ENCODE measurements at regions not wholly inside any gene's neighbourhood (a gene's known extent, or its start where the extent isn't known, plus 50 kb on each side); places are given as distances from the start of the nearest gene placed in this dataset.

DNA sequence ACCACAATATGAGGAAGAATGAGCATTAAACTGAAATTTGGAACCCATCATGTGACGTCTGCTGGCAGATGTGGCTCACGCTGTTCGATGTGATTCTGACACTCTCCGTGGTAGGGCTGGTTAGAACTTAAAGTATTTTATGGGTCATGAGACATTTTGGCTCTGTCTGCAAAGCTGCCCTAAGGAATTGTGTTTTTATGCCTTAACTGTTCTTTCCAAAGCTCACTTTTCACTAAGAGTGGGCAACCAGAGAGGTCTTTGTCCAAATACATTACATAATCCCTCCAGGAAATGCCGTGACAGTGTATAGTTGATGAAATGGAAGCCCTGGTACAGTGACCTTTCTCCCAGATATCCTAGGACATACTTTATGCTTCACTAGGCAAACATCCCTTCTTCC is 119.1 kb downstream of the AQP4 start:
- Histone ChIP-seq H4K20me1 (ENCODE audit: insufficient read depth, low read length) (no peaks in the 10 kb centered on the region), H3K9me3 (ENCODE audit: low read length) (no peaks in the 10 kb centered on the region), H3K27me3 (ENCODE audit: insufficient read depth, low read length) (no peaks in the 10 kb centered on the region), H3K27ac (ENCODE audit: low read depth, low read length, poor library complexity, severe bottlenecking) (no peak overlapping the region), H3F3A (ENCODE audit: insufficient read depth, low read length) (no peaks in the 10 kb centered on the region), H3K4me2 (ENCODE audit: low read length) (no peak overlapping the region), H3K4me3 (ENCODE audit: low read depth, low read length, poor library complexity, severe bottlenecking) (no peak overlapping the region), H3K4me1 (ENCODE audit: insufficient read depth, low read length, severe bottlenecking) (no peaks in the 10 kb centered on the region), H2AFZ (ENCODE audit: low read length) (no peak overlapping the region), H3K36me3 (ENCODE audit: insufficient read depth, low read length) (no peaks in the 10 kb centered on the region), H3K79me2 (ENCODE audit: insufficient read depth, low read length) (no peaks in the 10 kb centered on the region), H3K9me2 (ENCODE audit: low read depth, low read length) (no peaks in the 10 kb centered on the region), H3K9ac (ENCODE audit: low read length) (no peak overlapping the region)
- TF ChIP-seq, protein P1, sequence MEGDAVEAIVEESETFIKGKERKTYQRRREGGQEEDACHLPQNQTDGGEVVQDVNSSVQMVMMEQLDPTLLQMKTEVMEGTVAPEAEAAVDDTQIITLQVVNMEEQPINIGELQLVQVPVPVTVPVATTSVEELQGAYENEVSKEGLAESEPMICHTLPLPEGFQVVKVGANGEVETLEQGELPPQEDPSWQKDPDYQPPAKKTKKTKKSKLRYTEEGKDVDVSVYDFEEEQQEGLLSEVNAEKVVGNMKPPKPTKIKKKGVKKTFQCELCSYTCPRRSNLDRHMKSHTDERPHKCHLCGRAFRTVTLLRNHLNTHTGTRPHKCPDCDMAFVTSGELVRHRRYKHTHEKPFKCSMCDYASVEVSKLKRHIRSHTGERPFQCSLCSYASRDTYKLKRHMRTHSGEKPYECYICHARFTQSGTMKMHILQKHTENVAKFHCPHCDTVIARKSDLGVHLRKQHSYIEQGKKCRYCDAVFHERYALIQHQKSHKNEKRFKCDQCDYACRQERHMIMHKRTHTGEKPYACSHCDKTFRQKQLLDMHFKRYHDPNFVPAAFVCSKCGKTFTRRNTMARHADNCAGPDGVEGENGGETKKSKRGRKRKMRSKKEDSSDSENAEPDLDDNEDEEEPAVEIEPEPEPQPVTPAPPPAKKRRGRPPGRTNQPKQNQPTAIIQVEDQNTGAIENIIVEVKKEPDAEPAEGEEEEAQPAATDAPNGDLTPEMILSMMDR (IDR thresholded peaks at IDR 0.05; ENCODE audit: low read length): no peak
- TF ChIP-seq EZH2 (IDR thresholded peaks at IDR 0.05; ENCODE audit: borderline replicate concordance, low read length): no peak

DNA sequence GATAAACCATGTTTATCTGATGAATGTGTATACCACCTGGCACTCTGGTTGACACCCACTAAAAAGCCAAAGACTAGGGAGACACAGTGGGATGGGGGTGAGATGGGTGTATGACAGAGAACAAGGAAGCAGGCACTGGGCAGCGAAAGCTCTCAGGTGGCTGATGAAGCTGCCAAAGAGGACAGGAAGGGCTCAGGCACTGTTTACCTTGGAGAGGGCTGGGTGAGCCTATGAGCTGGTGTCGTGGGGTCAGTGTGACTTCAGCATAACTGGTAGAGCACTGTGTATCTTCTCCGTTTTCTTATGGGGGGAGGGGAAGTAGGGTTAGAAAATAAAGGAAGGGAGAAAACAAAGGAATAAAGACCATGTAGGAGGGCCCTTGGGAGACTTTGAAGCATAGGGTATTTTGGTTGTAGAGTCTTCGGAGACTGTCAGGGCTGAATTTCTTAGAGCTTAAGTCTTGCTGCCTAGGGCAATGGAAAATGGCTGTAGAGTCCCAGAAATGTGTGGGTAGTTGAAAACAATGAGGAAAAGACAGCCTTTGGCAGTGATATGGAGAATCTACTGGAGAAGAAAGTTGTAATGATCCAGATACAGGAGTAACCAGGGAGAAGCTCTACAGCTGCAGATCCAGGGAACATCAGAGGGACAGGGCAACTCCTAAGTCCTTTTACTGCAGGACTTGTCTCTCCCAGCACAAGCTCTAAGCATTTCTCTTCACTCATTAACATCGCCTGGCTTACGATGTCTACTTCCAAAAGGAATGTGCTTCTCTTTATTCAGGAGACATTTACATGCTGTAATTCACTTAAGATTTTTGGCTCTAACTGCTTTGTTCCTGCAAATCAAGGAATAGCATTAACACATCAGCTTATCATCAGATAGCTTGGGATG is 120.0 kb downstream of the AQP4 start:
- Histone ChIP-seq H3K4me3 (ENCODE audit: low read depth, low read length, poor library complexity, severe bottlenecking) (no peak overlapping the region), H3K79me2 (ENCODE audit: insufficient read depth, low read length) (no peaks in the 10 kb centered on the region), H2AFZ (ENCODE audit: low read length) (no peak overlapping the region), H3K36me3 (ENCODE audit: insufficient read depth, low read length) (no peaks in the 10 kb centered on the region), H3K9ac (ENCODE audit: low read length) (no peak overlapping the region), H3K9me2 (ENCODE audit: low read depth, low read length) (no peaks in the 10 kb centered on the region), H3K4me2 (ENCODE audit: low read length) (no peak overlapping the region), H3K4me1 (ENCODE audit: insufficient read depth, low read length, severe bottlenecking) (no peaks in the 10 kb centered on the region), H4K20me1 (ENCODE audit: insufficient read depth, low read length) (no peaks in the 10 kb centered on the region), H3K27me3 (ENCODE audit: insufficient read depth, low read length) (no peaks in the 10 kb centered on the region), H3F3A (ENCODE audit: insufficient read depth, low read length) (no peaks in the 10 kb centered on the region), H3K27ac (ENCODE audit: low read depth, low read length, poor library complexity, severe bottlenecking) (no peak overlapping the region), H3K9me3 (ENCODE audit: low read length) (no peaks in the 10 kb centered on the region)
- TF ChIP-seq, protein P1 (IDR thresholded peaks at IDR 0.05; ENCODE audit: low read length): no peak
- TF ChIP-seq EZH2 (IDR thresholded peaks at IDR 0.05; ENCODE audit: borderline replicate concordance, low read length): no peak

DNA sequence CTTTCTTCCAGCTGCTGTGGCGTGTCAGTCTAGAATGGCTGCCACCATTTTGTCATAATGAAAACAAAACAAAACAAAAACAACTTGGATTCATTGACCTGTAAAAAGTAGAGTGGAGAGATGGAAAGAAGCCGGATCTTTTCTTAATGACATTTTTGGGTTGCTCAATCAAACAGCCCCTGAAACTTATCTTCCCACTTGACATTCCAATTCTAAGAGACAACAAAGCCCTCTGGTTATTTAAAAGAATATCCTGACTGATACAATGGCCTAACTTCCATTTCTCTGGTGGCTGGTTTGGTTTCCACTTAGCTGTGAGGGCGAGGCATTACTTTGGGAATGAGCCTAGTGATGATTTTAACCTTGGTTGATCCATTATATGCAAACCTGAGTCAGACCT is 123.7 kb downstream of the AQP4 start:
- no peak overlapping the region for H3K4me2 ChIP-seq (ENCODE audit: low read length)
- no peak overlapping the region for H2AFZ ChIP-seq (ENCODE audit: low read length)
- H3F3A ChIP-seq (ENCODE audit: insufficient read depth, low read length): no peaks in the 10 kb centered on the region
- no peak overlapping the region for H3K9ac ChIP-seq (ENCODE audit: low read length)
- H3K27me3 ChIP-seq (ENCODE audit: insufficient read depth, low read length): no peaks in the 10 kb centered on the region
- TF ChIP-seq EZH2 (IDR thresholded peaks at IDR 0.05; ENCODE audit: borderline replicate concordance, low read length): no peak
- TF ChIP-seq, protein P1 (IDR thresholded peaks at IDR 0.05; ENCODE audit: low read length): no peak
- no peaks in the 10 kb centered on the region for H3K79me2 ChIP-seq (ENCODE audit: insufficient read depth, low read length)
- H3K27ac ChIP-seq (ENCODE audit: low read depth, low read length, poor library complexity, severe bottlenecking): no peak overlapping the region
- no peak overlapping the region for H3K4me3 ChIP-seq (ENCODE audit: low read depth, low read length, poor library complexity, severe bottlenecking)
- H3K9me3 ChIP-seq (ENCODE audit: low read length): no peaks in the 10 kb centered on the region
- no peaks in the 10 kb centered on the region for H3K4me1 ChIP-seq (ENCODE audit: insufficient read depth, low read length, severe bottlenecking)
- no peaks in the 10 kb centered on the region for H3K36me3 ChIP-seq (ENCODE audit: insufficient read depth, low read length)
- H4K20me1 ChIP-seq (ENCODE audit: insufficient read depth, low read length): no peaks in the 10 kb centered on the region
- no peaks in the 10 kb centered on the region for H3K9me2 ChIP-seq (ENCODE audit: low read depth, low read length)
